Endodermal cell (in vitro differentiated cells): ENCODE measurements at regions not wholly inside any gene's neighbourhood (a gene's known extent, or its start where the extent isn't known, plus 50 kb on each side); places are given as distances from the start of the nearest gene placed in this dataset.

Experiments used
- DNase-seq: peaks from one replicate; pipeline ENCODE4 v3.0.0-alpha.2; 2017
- H3K27ac ChIP-seq: 2 replicates; pipeline ENCODE4 v1.5.1; 2013; ENCODE audit warnings: mild to moderate bottlenecking, low read depth, low read length, moderate library complexity
- H3K27me3 ChIP-seq: 2 replicates; pipeline ENCODE4 v1.6.1; 2013; ENCODE audit warnings: mild to moderate bottlenecking, low read length, moderate library complexity; ENCODE audit not compliant: insufficient read depth, control insufficient read depth, poor library complexity, severe bottlenecking
- H3K36me3 ChIP-seq: 2 replicates; pipeline ENCODE4 v1.7.0; 2013; ENCODE audit warnings: mild to moderate bottlenecking, low read length, moderate library complexity; ENCODE audit not compliant: control insufficient read depth, insufficient read depth
- H3K4me1 ChIP-seq: one replicate; pipeline ENCODE4 v1.7.0; 2013; ENCODE audit warnings: low read length; ENCODE audit not compliant: control insufficient read depth, insufficient read depth
- H3K4me3 ChIP-seq: 2 replicates; pipeline ENCODE4 v1.5.1; 2013; ENCODE audit warnings: mild to moderate bottlenecking, low read length, moderate library complexity
- H3K9ac ChIP-seq: 2 replicates; pipeline ENCODE4 v1.6.1; 2013; ENCODE audit warnings: mild to moderate bottlenecking, low read length, moderate library complexity; ENCODE audit not compliant: poor library complexity, severe bottlenecking; ENCODE audit errors: extremely low read depth
- H3K9me3 ChIP-seq: 2 replicates; pipeline ENCODE4 v1.6.1; 2013; ENCODE audit warnings: mild to moderate bottlenecking, low read length, moderate library complexity; ENCODE audit not compliant: control insufficient read depth
- H3K27ac Mint-ChIP-seq: 2 replicates; pipeline ENCODE4 v1.8.0; 2020; ENCODE audit warnings: mixed read lengths
- H3K27me3 Mint-ChIP-seq: 2 replicates; pipeline ENCODE4 v1.8.0; 2021; ENCODE audit warnings: mild to moderate bottlenecking, mixed read lengths; ENCODE audit not compliant: insufficient read depth
- H3K36me3 Mint-ChIP-seq: 2 replicates; pipeline ENCODE4 v1.8.0; 2020; ENCODE audit warnings: low read depth, mixed read lengths
- H3K4me1 Mint-ChIP-seq: 2 replicates; pipeline ENCODE4 v1.8.0; 2020; ENCODE audit warnings: mixed read lengths
- H3K4me3 Mint-ChIP-seq: 2 replicates; pipeline ENCODE4 v1.8.0; 2020; ENCODE audit warnings: mild to moderate bottlenecking, moderate library complexity, mixed read lengths
- H3K9me3 Mint-ChIP-seq: 2 replicates; pipeline ENCODE4 v1.8.0; 2020; ENCODE audit warnings: mild to moderate bottlenecking, mixed read lengths
- WGBS, 2 experiments: methylation state at CpG; one replicate each; pipeline versions ENCODE4 v1.1.5 to v1.1.7; 2013; ENCODE audit warnings: missing lambda C conversion rate in 2 of 2, mixed read lengths in 1 of 2; ENCODE audit not compliant: insufficient coverage in 1 of 2, insufficient read length in 1 of 2; 5-methylcytosine and 5-hydroxymethylcytosine counted together
- TF ChIP-seq, protein P1 (sequence below): fragments of 200-600 bp; sonication (generic); conservative IDR thresholded peaks from 2 replicates; pipeline ENCODE4 v1.5.0; 2021; ENCODE audit warnings: antibody characterized with exemption, mild to moderate bottlenecking

DNA sequence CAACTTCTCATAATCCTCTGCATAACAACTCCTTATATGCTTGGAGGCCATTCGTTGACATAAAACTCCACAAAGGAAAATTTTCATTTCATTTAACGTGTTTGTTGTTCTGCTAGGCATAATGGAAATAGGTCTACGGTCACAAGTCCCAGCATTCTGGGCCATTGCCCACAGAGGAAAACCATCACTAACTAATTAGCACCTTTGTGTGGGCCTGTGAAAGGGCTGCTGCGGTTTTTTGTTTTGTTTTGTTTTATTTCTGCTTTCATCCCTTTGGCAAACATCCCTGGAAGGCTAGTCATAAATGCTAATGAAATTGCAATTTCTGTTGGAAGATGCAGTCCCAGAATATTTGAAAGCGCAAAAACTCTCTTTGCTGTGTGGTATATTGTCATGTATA, 180.3 kb downstream of the RMST start:
- no peaks in the 10 kb centered on the region for H3K9me3 Mint-ChIP-seq
- H3K4me3 Mint-ChIP-seq, result no peak overlapping the region

DNA sequence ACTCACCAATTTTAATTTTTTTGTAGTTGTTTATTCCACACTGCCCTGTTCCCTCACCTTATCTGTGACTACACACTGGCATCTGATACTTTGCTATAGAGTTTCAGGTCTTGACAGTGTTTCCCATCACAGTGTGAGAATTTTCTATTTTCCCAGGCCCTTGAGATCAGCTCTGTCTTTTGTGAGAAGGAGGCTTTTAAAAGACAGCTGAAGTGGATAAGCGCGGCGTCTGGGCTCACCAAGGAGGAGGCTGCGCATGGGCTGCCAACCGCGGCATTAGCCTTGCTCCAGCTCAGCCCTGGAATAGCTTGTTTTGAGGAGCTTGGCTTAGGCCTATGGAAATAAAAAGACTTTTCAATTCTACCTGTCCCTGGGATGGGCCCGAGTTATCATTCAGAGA, 181.3 kb downstream of the RMST start:
- no peaks in the 10 kb centered on the region for H3K27me3 Mint-ChIP-seq
- Histone ChIP-seq H3K4me3 (no peak overlapping the region), H3K9me3 (peaks cover 5% of the 10 kb centered on the region), H3K9ac (no peak overlapping the region), H3K27ac (no peak overlapping the region), H3K36me3 (no peaks in the 10 kb centered on the region), H3K27me3 (no peaks in the 10 kb centered on the region), H3K4me1 (peaks cover 11% of the 10 kb centered on the region)
- H3K4me1 Mint-ChIP-seq, result peaks cover 32% of the 10 kb centered on the region
- no peaks in the 10 kb centered on the region for H3K36me3 Mint-ChIP-seq
- no peak overlapping the region for H3K27ac Mint-ChIP-seq
- H3K9me3 Mint-ChIP-seq, result peaks cover 5% of the 10 kb centered on the region
- TF ChIP-seq, protein P1, sequence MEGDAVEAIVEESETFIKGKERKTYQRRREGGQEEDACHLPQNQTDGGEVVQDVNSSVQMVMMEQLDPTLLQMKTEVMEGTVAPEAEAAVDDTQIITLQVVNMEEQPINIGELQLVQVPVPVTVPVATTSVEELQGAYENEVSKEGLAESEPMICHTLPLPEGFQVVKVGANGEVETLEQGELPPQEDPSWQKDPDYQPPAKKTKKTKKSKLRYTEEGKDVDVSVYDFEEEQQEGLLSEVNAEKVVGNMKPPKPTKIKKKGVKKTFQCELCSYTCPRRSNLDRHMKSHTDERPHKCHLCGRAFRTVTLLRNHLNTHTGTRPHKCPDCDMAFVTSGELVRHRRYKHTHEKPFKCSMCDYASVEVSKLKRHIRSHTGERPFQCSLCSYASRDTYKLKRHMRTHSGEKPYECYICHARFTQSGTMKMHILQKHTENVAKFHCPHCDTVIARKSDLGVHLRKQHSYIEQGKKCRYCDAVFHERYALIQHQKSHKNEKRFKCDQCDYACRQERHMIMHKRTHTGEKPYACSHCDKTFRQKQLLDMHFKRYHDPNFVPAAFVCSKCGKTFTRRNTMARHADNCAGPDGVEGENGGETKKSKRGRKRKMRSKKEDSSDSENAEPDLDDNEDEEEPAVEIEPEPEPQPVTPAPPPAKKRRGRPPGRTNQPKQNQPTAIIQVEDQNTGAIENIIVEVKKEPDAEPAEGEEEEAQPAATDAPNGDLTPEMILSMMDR, result no peak
- DNase-seq, result no peak
- no peak overlapping the region for H3K4me3 Mint-ChIP-seq
- WGBS, 2 experiments, result 91 to 96% methylated on average over 6 to 7 of the region's 7 CpGs

More for the DNA sequence above, 180.3 kb downstream of the RMST start:
- H3K4me1 ChIP-seq, result peaks cover 17% of the 10 kb centered on the region
- WGBS, 2 experiments, result 84 to 100% methylated on average over 1 to 5 of the region's 5 CpGs
- Mint-ChIP-seq H3K36me3 (no peaks in the 10 kb centered on the region), H3K4me1 (peaks cover 39% of the 10 kb centered on the region), H3K27ac (no peak overlapping the region), H3K27me3 (no peaks in the 10 kb centered on the region)
- DNase-seq, result no peak
- H3K27me3 ChIP-seq, result no peaks in the 10 kb centered on the region
- no peak overlapping the region for H3K9ac ChIP-seq
- no peaks in the 10 kb centered on the region for H3K36me3 ChIP-seq
- TF ChIP-seq, protein P1, result no peak
- H3K4me3 ChIP-seq, result no peak overlapping the region
- no peaks in the 10 kb centered on the region for H3K9me3 ChIP-seq
- no peak overlapping the region for H3K27ac ChIP-seq

DNA sequence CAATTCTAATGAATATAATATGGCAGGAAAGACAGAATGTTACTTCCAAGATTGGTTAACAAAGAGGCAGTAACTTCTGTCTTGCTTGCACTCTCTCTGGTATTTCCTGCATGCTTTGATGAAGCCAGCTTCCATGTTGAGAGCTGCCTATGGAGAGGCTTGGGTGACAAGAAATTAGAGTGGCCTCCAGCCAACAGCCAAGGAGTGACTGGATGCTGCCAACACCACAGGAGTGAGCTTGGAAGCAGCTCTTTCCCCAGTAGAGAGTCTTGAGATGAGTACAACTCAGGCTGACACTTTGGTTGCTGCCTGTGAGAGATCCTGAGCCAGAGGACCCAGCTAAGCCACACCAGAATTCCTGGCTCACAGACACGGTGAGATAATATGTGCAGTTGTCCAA, 183.1 kb downstream of the RMST start:
- Mint-ChIP-seq H3K9me3 (peaks cover 21% of the 10 kb centered on the region), H3K27me3 (no peaks in the 10 kb centered on the region), H3K4me1 (peaks cover 15% of the 10 kb centered on the region), H3K27ac (no peak overlapping the region), H3K4me3 (no peak overlapping the region), H3K36me3 (no peaks in the 10 kb centered on the region)
- Histone ChIP-seq H3K9ac (no peak overlapping the region), H3K4me3 (no peak overlapping the region), H3K36me3 (no peaks in the 10 kb centered on the region), H3K9me3 (peaks cover 18% of the 10 kb centered on the region), H3K27me3 (no peaks in the 10 kb centered on the region), H3K4me1 (no peaks in the 10 kb centered on the region), H3K27ac (no peak overlapping the region)
- no peak for DNase-seq
- TF ChIP-seq, protein P1, result no peak
- 93 to 100% methylated on average over 1 of the region's 1 CpG for WGBS, 2 experiments
